ENCODE measurements at regions not wholly inside any gene's neighbourhood (a gene's known extent, or its start where the extent isn't known, plus 50 kb on each side); places are given as distances from the start of the nearest gene placed in this dataset.

- Histone ChIP-seq H3K27me3 (ENCODE audit: insufficient read depth, low read length) (no peaks in the 10 kb centered on the region), H3K4me1 (ENCODE audit: control insufficient read depth, insufficient read depth, low read length, unreplicated experiment) (peaks cover 22% of the 10 kb centered on the region), H3K27ac (ENCODE audit: low read depth, low read length) (no peak overlapping the region), H3K36me3 (ENCODE audit: insufficient read depth, low read length) (no peaks in the 10 kb centered on the region), H2AFZ (ENCODE audit: low read length, unreplicated experiment) (no peak overlapping the region), H3K79me2 (ENCODE audit: control insufficient read depth, insufficient read depth, low read length, unreplicated experiment) (no peaks in the 10 kb centered on the region), H3K4me3 (ENCODE audit: low read depth, low read length) (no peak overlapping the region)
Measured at GRCh38 chr14:31964490-31964889, 112.6 kb upstream of the ARHGAP5 start.

- Histone ChIP-seq H3K4me1 (ENCODE audit: control insufficient read depth, insufficient read depth, low read length, unreplicated experiment) (peaks cover 22% of the 10 kb centered on the region), H3K4me3 (ENCODE audit: low read depth, low read length) (peak overlapping the region; percentile 42; the same call in 1 of the 2 replicates), H3K27ac (ENCODE audit: low read depth, low read length) (no peak overlapping the region), H3K36me3 (ENCODE audit: insufficient read depth, low read length) (no peaks in the 10 kb centered on the region), H2AFZ (ENCODE audit: low read length, unreplicated experiment) (peak overlapping the region; percentile 93), H3K79me2 (ENCODE audit: control insufficient read depth, insufficient read depth, low read length, unreplicated experiment) (no peaks in the 10 kb centered on the region), H3K27me3 (ENCODE audit: insufficient read depth, low read length) (no peaks in the 10 kb centered on the region)
Measured at GRCh38 chr14:31965071-31965734, 111.9 kb upstream of the ARHGAP5 start.

- H3K4me1 ChIP-seq (ENCODE audit: control insufficient read depth, insufficient read depth, low read length, unreplicated experiment) = peaks cover 22% of the 10 kb centered on the region
- peak overlapping the region; percentile 93 for H2AFZ ChIP-seq (ENCODE audit: low read length, unreplicated experiment)
- H3K27me3 ChIP-seq (ENCODE audit: insufficient read depth, low read length) = no peaks in the 10 kb centered on the region
- no peaks in the 10 kb centered on the region for H3K79me2 ChIP-seq (ENCODE audit: control insufficient read depth, insufficient read depth, low read length, unreplicated experiment)
- H3K27ac ChIP-seq (ENCODE audit: low read depth, low read length) = no peak overlapping the region
- no peaks in the 10 kb centered on the region for H3K36me3 ChIP-seq (ENCODE audit: insufficient read depth, low read length)
- peak overlapping the region; percentile 42; the same call in 1 of the 2 replicates for H3K4me3 ChIP-seq (ENCODE audit: low read depth, low read length)
Measured at GRCh38 chr14:31965735-31966598, 111.1 kb upstream of the ARHGAP5 start.

- no peak overlapping the region for H3K27ac ChIP-seq (ENCODE audit: low read depth, low read length)
- no peaks in the 10 kb centered on the region for H3K36me3 ChIP-seq (ENCODE audit: insufficient read depth, low read length)
- no peak overlapping the region for H3K4me3 ChIP-seq (ENCODE audit: low read depth, low read length)
- no peak overlapping the region for H2AFZ ChIP-seq (ENCODE audit: low read length, unreplicated experiment)
- no peaks in the 10 kb centered on the region for H3K79me2 ChIP-seq (ENCODE audit: control insufficient read depth, insufficient read depth, low read length, unreplicated experiment)
- H3K4me1 ChIP-seq (ENCODE audit: control insufficient read depth, insufficient read depth, low read length, unreplicated experiment) = peaks cover 22% of the 10 kb centered on the region
- H3K27me3 ChIP-seq (ENCODE audit: insufficient read depth, low read length) = no peaks in the 10 kb centered on the region
Measured at GRCh38 chr14:31966896-31967668, 110.0 kb upstream of the ARHGAP5 start.

GRCh38 chr14:31967669-31967975 is 109.5 kb upstream of the ARHGAP5 start:
- Histone ChIP-seq H2AFZ (ENCODE audit: low read length, unreplicated experiment) (no peak overlapping the region), H3K36me3 (ENCODE audit: insufficient read depth, low read length) (no peaks in the 10 kb centered on the region), H3K4me3 (ENCODE audit: low read depth, low read length) (no peak overlapping the region), H3K4me1 (ENCODE audit: control insufficient read depth, insufficient read depth, low read length, unreplicated experiment) (peaks cover 22% of the 10 kb centered on the region), H3K27ac (ENCODE audit: low read depth, low read length) (no peak overlapping the region), H3K79me2 (ENCODE audit: control insufficient read depth, insufficient read depth, low read length, unreplicated experiment) (no peaks in the 10 kb centered on the region), H3K27me3 (ENCODE audit: insufficient read depth, low read length) (no peaks in the 10 kb centered on the region)

- Histone ChIP-seq H3K27me3 (ENCODE audit: insufficient read depth, low read length) (no peaks in the 10 kb centered on the region; the same call in 1 of the 2 replicates), H2AFZ (ENCODE audit: low read length, unreplicated experiment) (no peak overlapping the region), H3K4me1 (ENCODE audit: control insufficient read depth, insufficient read depth, low read length, unreplicated experiment) (peaks cover 22% of the 10 kb centered on the region), H3K4me3 (ENCODE audit: low read depth, low read length) (no peak overlapping the region), H3K27ac (ENCODE audit: low read depth, low read length) (no peak overlapping the region), H3K79me2 (ENCODE audit: control insufficient read depth, insufficient read depth, low read length, unreplicated experiment) (no peaks in the 10 kb centered on the region), H3K36me3 (ENCODE audit: insufficient read depth, low read length) (no peaks in the 10 kb centered on the region)
Measured at GRCh38 chr14:31968107-31968810, 108.8 kb upstream of the ARHGAP5 start.

GRCh38 chr14:31968956-31969698 is 108.0 kb upstream of the ARHGAP5 start:
- Histone ChIP-seq H3K4me3 (ENCODE audit: low read depth, low read length) (no peak overlapping the region), H3K4me1 (ENCODE audit: control insufficient read depth, insufficient read depth, low read length, unreplicated experiment) (peaks cover 22% of the 10 kb centered on the region), H2AFZ (ENCODE audit: low read length, unreplicated experiment) (no peak overlapping the region), H3K27ac (ENCODE audit: low read depth, low read length) (no peak overlapping the region), H3K36me3 (ENCODE audit: insufficient read depth, low read length) (no peaks in the 10 kb centered on the region), H3K79me2 (ENCODE audit: control insufficient read depth, insufficient read depth, low read length, unreplicated experiment) (no peaks in the 10 kb centered on the region), H3K27me3 (ENCODE audit: insufficient read depth, low read length) (no peaks in the 10 kb centered on the region; the same call in 1 of the 2 replicates)

- no peak overlapping the region for H3K4me3 ChIP-seq (ENCODE audit: low read depth, low read length)
- peaks cover 22% of the 10 kb centered on the region for H3K4me1 ChIP-seq (ENCODE audit: control insufficient read depth, insufficient read depth, low read length, unreplicated experiment)
- H2AFZ ChIP-seq (ENCODE audit: low read length, unreplicated experiment) = no peak overlapping the region
- no peaks in the 10 kb centered on the region for H3K79me2 ChIP-seq (ENCODE audit: control insufficient read depth, insufficient read depth, low read length, unreplicated experiment)
- H3K27ac ChIP-seq (ENCODE audit: low read depth, low read length) = no peak overlapping the region
- no peaks in the 10 kb centered on the region for H3K36me3 ChIP-seq (ENCODE audit: insufficient read depth, low read length)
- no peaks in the 10 kb centered on the region; the same call in 1 of the 2 replicates for H3K27me3 ChIP-seq (ENCODE audit: insufficient read depth, low read length)
Measured at GRCh38 chr14:31969699-31970240, 107.3 kb upstream of the ARHGAP5 start.

GRCh38 chr14:31970744-31971143 is 106.4 kb upstream of the ARHGAP5 start:
- H3K79me2 ChIP-seq (ENCODE audit: control insufficient read depth, insufficient read depth, low read length, unreplicated experiment) = no peaks in the 10 kb centered on the region
- no peak overlapping the region for H3K4me3 ChIP-seq (ENCODE audit: low read depth, low read length)

More at GRCh38 chr14:31970744-31971143, 106.4 kb upstream of the ARHGAP5 start:
- no peaks in the 10 kb centered on the region for H3K36me3 ChIP-seq (ENCODE audit: insufficient read depth, low read length)
- H2AFZ ChIP-seq (ENCODE audit: low read length, unreplicated experiment) = no peak overlapping the region
- H3K4me1 ChIP-seq (ENCODE audit: control insufficient read depth, insufficient read depth, low read length, unreplicated experiment) = peaks cover 13% of the 10 kb centered on the region
- H3K27ac ChIP-seq (ENCODE audit: low read depth, low read length) = no peak overlapping the region
- no peaks in the 10 kb centered on the region; the same call in 1 of the 2 replicates for H3K27me3 ChIP-seq (ENCODE audit: insufficient read depth, low read length)

Measured in ACC112 (cell line).